Endodermal cell (in vitro differentiated cells): ENCODE measurements at regions not wholly inside any gene's neighbourhood (a gene's known extent, or its start where the extent isn't known, plus 50 kb on each side); places are given as distances from the start of the nearest gene placed in this dataset.

ENCODE experiments used
- DNase-seq: peaks from one replicate; pipeline ENCODE4 v3.0.0-alpha.2; 2017
- H3K27ac ChIP-seq: 2 replicates; pipeline ENCODE4 v1.5.1; 2013; ENCODE audit warnings: mild to moderate bottlenecking, low read depth, low read length, moderate library complexity
- H3K27me3 ChIP-seq: 2 replicates; pipeline ENCODE4 v1.6.1; 2013; ENCODE audit warnings: mild to moderate bottlenecking, low read length, moderate library complexity; ENCODE audit not compliant: insufficient read depth, control insufficient read depth, poor library complexity, severe bottlenecking
- H3K36me3 ChIP-seq: 2 replicates; pipeline ENCODE4 v1.7.0; 2013; ENCODE audit warnings: mild to moderate bottlenecking, low read length, moderate library complexity; ENCODE audit not compliant: control insufficient read depth, insufficient read depth
- H3K4me1 ChIP-seq: one replicate; pipeline ENCODE4 v1.7.0; 2013; ENCODE audit warnings: low read length; ENCODE audit not compliant: control insufficient read depth, insufficient read depth
- H3K4me3 ChIP-seq: 2 replicates; pipeline ENCODE4 v1.5.1; 2013; ENCODE audit warnings: mild to moderate bottlenecking, low read length, moderate library complexity
- H3K9ac ChIP-seq: 2 replicates; pipeline ENCODE4 v1.6.1; 2013; ENCODE audit warnings: mild to moderate bottlenecking, low read length, moderate library complexity; ENCODE audit not compliant: poor library complexity, severe bottlenecking; ENCODE audit errors: extremely low read depth
- H3K9me3 ChIP-seq: 2 replicates; pipeline ENCODE4 v1.6.1; 2013; ENCODE audit warnings: mild to moderate bottlenecking, low read length, moderate library complexity; ENCODE audit not compliant: control insufficient read depth
- H3K27ac Mint-ChIP-seq: 2 replicates; pipeline ENCODE4 v1.8.0; 2020; ENCODE audit warnings: mixed read lengths
- H3K27me3 Mint-ChIP-seq: 2 replicates; pipeline ENCODE4 v1.8.0; 2021; ENCODE audit warnings: mild to moderate bottlenecking, mixed read lengths; ENCODE audit not compliant: insufficient read depth
- H3K36me3 Mint-ChIP-seq: 2 replicates; pipeline ENCODE4 v1.8.0; 2020; ENCODE audit warnings: low read depth, mixed read lengths
- H3K4me1 Mint-ChIP-seq: 2 replicates; pipeline ENCODE4 v1.8.0; 2020; ENCODE audit warnings: mixed read lengths
- H3K4me3 Mint-ChIP-seq: 2 replicates; pipeline ENCODE4 v1.8.0; 2020; ENCODE audit warnings: mild to moderate bottlenecking, moderate library complexity, mixed read lengths
- H3K9me3 Mint-ChIP-seq: 2 replicates; pipeline ENCODE4 v1.8.0; 2020; ENCODE audit warnings: mild to moderate bottlenecking, mixed read lengths
- CTCF ChIP-seq: fragments of 200-600 bp; sonication (generic); conservative IDR thresholded peaks from 2 replicates; pipeline ENCODE4 v1.5.0; 2021; ENCODE audit warnings: antibody characterized with exemption, mild to moderate bottlenecking
- WGBS, 2 experiments: methylation state at CpG; one replicate each; pipeline versions ENCODE4 v1.1.5 to v1.1.7; 2013; ENCODE audit warnings: missing lambda C conversion rate in 2 of 2, mixed read lengths in 1 of 2; ENCODE audit not compliant: insufficient coverage in 1 of 2, insufficient read length in 1 of 2; 5-methylcytosine and 5-hydroxymethylcytosine counted together

GRCh38 chr10:129163531-129163930 is 303.5 kb upstream of the MGMT start:
- Mint-ChIP-seq H3K9me3 (peaks cover 3% of the 10 kb centered on the region), H3K36me3 (no peaks in the 10 kb centered on the region), H3K27me3 (no peaks in the 10 kb centered on the region), H3K4me3 (no peak overlapping the region), H3K27ac (no peak overlapping the region), H3K4me1 (peaks cover 19% of the 10 kb centered on the region)
- no peak overlapping the region for H3K27ac ChIP-seq
- no peaks in the 10 kb centered on the region for H3K9me3 ChIP-seq
- no peak for DNase-seq
- TF ChIP-seq CTCF: no peak
- H3K4me1 ChIP-seq: no peaks in the 10 kb centered on the region
- H3K4me3 ChIP-seq: no peak overlapping the region
- H3K27me3 ChIP-seq: no peaks in the 10 kb centered on the region
- no peaks in the 10 kb centered on the region for H3K36me3 ChIP-seq
- 91 to 97% methylated on average over 6 to 7 of the region's 7 CpGs for WGBS, 2 experiments
- H3K9ac ChIP-seq: no peak overlapping the region

GRCh38 chr10:129165076-129165720 is 301.8 kb upstream of the MGMT start:
- Mint-ChIP-seq H3K27ac (no peak overlapping the region), H3K4me1 (peaks cover 19% of the 10 kb centered on the region), H3K27me3 (no peaks in the 10 kb centered on the region), H3K36me3 (no peaks in the 10 kb centered on the region), H3K9me3 (no peaks in the 10 kb centered on the region), H3K4me3 (no peak overlapping the region)
- Histone ChIP-seq H3K36me3 (no peaks in the 10 kb centered on the region), H3K27me3 (no peaks in the 10 kb centered on the region), H3K4me1 (no peaks in the 10 kb centered on the region), H3K27ac (no peak overlapping the region), H3K4me3 (no peak overlapping the region), H3K9me3 (no peaks in the 10 kb centered on the region), H3K9ac (no peak overlapping the region)
- TF ChIP-seq CTCF: no peak
- WGBS, 2 experiments: 98 to 100% methylated on average over 1 to 4 of the region's 5 CpGs
- no peak for DNase-seq

- no peak for TF ChIP-seq CTCF
- Mint-ChIP-seq H3K9me3 (no peaks in the 10 kb centered on the region), H3K27me3 (no peaks in the 10 kb centered on the region), H3K4me1 (peaks cover 19% of the 10 kb centered on the region), H3K4me3 (no peak overlapping the region), H3K27ac (no peak overlapping the region), H3K36me3 (no peaks in the 10 kb centered on the region)
- no peaks in the 10 kb centered on the region for H3K27me3 ChIP-seq
- no peaks in the 10 kb centered on the region for H3K36me3 ChIP-seq
- WGBS, 2 experiments: 100% methylated on average over 1 of the region's 1 CpG; no CpG with 5 or more reads in 1 of the 2 experiments
- H3K4me1 ChIP-seq: no peaks in the 10 kb centered on the region
- H3K4me3 ChIP-seq: no peak overlapping the region
- no peaks in the 10 kb centered on the region for H3K9me3 ChIP-seq
- no peak for DNase-seq
- H3K27ac ChIP-seq: no peak overlapping the region
- no peak overlapping the region for H3K9ac ChIP-seq
Measured at GRCh38 chr10:129165770-129166169, 301.3 kb upstream of the MGMT start.
